Uterus (tissue), 3 donors: ENCODE measurements at regions not wholly inside any gene's neighbourhood (a gene's known extent, or its start where the extent isn't known, plus 50 kb on each side); places are given as distances from the start of the nearest gene placed in this dataset.

Source experiments
- DNase-seq, 2 donors: peaks; one replicate each; pipeline ENCODE4 v3.0.0-alpha.2; 2019 to 2020
- H3K27ac ChIP-seq, 2 donors: fragments of 200-600 bp; sonication (generic); 1 replicate in 1 of 2; 2 replicates in 1 of 2; pipeline ENCODE4 v1.5.1; 2016 to 2018
- H3K27me3 ChIP-seq, 2 donors: fragments of 200-600 bp; sonication (generic); one replicate each; pipeline ENCODE4 v1.5.1; 2018 to 2019; ENCODE audit warnings: control low read depth in 1 of 2
- H3K36me3 ChIP-seq, 2 donors: fragments of 200-600 bp; sonication (generic); one replicate each; pipeline ENCODE4 v1.5.1; 2019; ENCODE audit warnings: control low read depth in 1 of 2
- H3K4me1 ChIP-seq, 2 donors: fragments of 200-600 bp; sonication (generic); one replicate each; pipeline ENCODE4 v1.5.1; 2018 to 2019; ENCODE audit warnings: control low read depth in 1 of 2
- H3K4me3 ChIP-seq, 2 donors: fragments of 200-600 bp; sonication (generic); 1 replicate in 1 of 2; 2 replicates in 1 of 2; pipeline ENCODE4 v1.5.1; 2018 to 2019; ENCODE audit warnings: mild to moderate bottlenecking in 1 of 2
- H3K9me3 ChIP-seq, 2 donors: fragments of 200-600 bp; sonication (generic); one replicate each; pipeline ENCODE4 v1.5.1; 2019; ENCODE audit warnings: control low read depth in 1 of 2
- POLR2A ChIP-seq, 2 donors: fragments of 450-650 bp; IDR thresholded peaks; one replicate each; pipeline ENCODE4 v1.6.1; 2016; ENCODE audit warnings: antibody characterized with exemption in 2 of 2, mild to moderate bottlenecking in 1 of 2, moderate library complexity in 1 of 2
- intact Hi-C: fragments of 100-400 bp; cut with DNase I; formaldehyde crosslinking; loops from one replicate; pipeline ENCODE4 v1.15.1; 2023; ENCODE audit warnings: low total_unique reads
- TF ChIP-seq, protein P1 (sequence below), 4 experiments: fragments of 200-600 bp in 2 of 4; fragments of 450-650 bp in 2 of 4; sonication (generic) in 2 of 4; IDR thresholded peaks; one replicate each; pipeline ENCODE4 v1.5.1; 2016 to 2019; ENCODE audit warnings: antibody characterized with exemption in 4 of 4, mild to moderate bottlenecking in 2 of 4, moderate library complexity in 1 of 4
- donor health status: DM: yes; HTN: yes; CAD: no.

GRCh38 chr5:4044881-4045280, 449.2 kb downstream of the IRX1 start:
- Histone ChIP-seq H3K36me3 (no peaks in the 10 kb centered on the region), H3K4me3 (no peak overlapping the region), H3K27ac (no peak overlapping the region), H3K9me3 (no peaks in the 10 kb centered on the region), H3K4me1 (no peaks in the 10 kb centered on the region), H3K27me3 (no peaks in the 10 kb centered on the region)
- TF ChIP-seq, protein P1, sequence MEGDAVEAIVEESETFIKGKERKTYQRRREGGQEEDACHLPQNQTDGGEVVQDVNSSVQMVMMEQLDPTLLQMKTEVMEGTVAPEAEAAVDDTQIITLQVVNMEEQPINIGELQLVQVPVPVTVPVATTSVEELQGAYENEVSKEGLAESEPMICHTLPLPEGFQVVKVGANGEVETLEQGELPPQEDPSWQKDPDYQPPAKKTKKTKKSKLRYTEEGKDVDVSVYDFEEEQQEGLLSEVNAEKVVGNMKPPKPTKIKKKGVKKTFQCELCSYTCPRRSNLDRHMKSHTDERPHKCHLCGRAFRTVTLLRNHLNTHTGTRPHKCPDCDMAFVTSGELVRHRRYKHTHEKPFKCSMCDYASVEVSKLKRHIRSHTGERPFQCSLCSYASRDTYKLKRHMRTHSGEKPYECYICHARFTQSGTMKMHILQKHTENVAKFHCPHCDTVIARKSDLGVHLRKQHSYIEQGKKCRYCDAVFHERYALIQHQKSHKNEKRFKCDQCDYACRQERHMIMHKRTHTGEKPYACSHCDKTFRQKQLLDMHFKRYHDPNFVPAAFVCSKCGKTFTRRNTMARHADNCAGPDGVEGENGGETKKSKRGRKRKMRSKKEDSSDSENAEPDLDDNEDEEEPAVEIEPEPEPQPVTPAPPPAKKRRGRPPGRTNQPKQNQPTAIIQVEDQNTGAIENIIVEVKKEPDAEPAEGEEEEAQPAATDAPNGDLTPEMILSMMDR (IDR thresholded peaks at IDR 0.05) = no peak
- no peak for TF ChIP-seq POLR2A (IDR thresholded peaks at IDR 0.05)
- intact Hi-C loops = no loop called here
- no peak for DNase-seq

DNA sequence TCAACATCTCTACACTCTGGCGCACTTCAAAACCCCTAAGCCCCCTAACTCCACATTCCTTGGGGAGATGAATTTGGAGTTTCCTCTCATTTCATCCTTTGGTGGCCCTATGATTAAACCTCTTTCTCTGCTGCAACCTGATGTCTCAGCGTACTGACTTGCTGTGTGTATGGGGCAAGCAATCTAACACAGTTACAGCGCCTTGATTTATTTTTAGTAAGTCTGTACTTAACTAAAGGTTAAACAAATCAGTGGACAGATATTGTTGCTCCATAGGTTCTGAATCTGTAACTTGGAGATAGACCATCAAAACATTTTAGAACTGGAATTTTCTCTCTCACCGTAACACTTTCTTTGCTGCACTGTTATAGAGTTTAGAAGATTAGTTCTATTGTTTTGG, 452.8 kb downstream of the IRX1 start:
- Histone ChIP-seq H3K27me3 (no peaks in the 10 kb centered on the region), H3K4me3 (no peak overlapping the region), H3K9me3 (no peaks in the 10 kb centered on the region), H3K4me1 (no peaks in the 10 kb centered on the region), H3K27ac (no peak overlapping the region), H3K36me3 (no peaks in the 10 kb centered on the region)
- intact Hi-C loops = no loop called here
- no peak for TF ChIP-seq POLR2A (IDR thresholded peaks at IDR 0.05)
- TF ChIP-seq, protein P1 (IDR thresholded peaks at IDR 0.05) = no peak
- no peak for DNase-seq

GRCh38 chr5:4050203-4050602, 454.6 kb downstream of the IRX1 start:
- no peaks in the 10 kb centered on the region for H3K27me3 ChIP-seq
- H3K27ac ChIP-seq = no peak overlapping the region
- intact Hi-C loops = no loop called here
- H3K36me3 ChIP-seq = no peaks in the 10 kb centered on the region
- no peak for DNase-seq
- TF ChIP-seq POLR2A (IDR thresholded peaks at IDR 0.05) = no peak
- TF ChIP-seq, protein P1 (IDR thresholded peaks at IDR 0.05) = no peak
- H3K4me3 ChIP-seq = no peak overlapping the region
- H3K9me3 ChIP-seq = no peaks in the 10 kb centered on the region
- H3K4me1 ChIP-seq = no peaks in the 10 kb centered on the region

GRCh38 chr5:4053136-4053535, 457.5 kb downstream of the IRX1 start:
- Histone ChIP-seq H3K27me3 (no peaks in the 10 kb centered on the region), H3K4me3 (no peak overlapping the region), H3K9me3 (no peaks in the 10 kb centered on the region), H3K36me3 (no peaks in the 10 kb centered on the region), H3K27ac (no peak overlapping the region), H3K4me1 (no peaks in the 10 kb centered on the region)
- intact Hi-C loops = no loop called here
- no peak for DNase-seq
- TF ChIP-seq, protein P1 (IDR thresholded peaks at IDR 0.05) = no peak
- no peak for TF ChIP-seq POLR2A (IDR thresholded peaks at IDR 0.05)

DNA sequence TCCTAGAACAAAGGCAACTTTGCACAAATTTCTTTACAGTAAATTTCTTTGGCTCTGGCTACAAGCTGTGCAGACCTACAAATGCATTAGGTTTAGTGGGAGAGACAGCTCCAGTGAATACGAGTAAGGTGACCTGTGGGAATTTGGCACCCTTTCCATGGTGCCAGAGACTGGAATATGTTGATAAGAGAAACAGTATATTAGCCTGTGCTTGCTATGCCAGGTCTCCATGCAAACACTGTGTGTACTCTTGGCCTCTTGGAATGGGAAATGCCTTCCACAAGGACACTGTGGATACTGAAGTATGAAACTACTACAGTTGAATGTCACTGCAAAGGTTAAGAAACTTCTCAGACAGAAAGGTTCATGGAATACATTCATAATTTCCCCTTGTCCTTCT, 458.5 kb downstream of the IRX1 start:
- Histone ChIP-seq H3K27ac (no peak overlapping the region), H3K36me3 (no peaks in the 10 kb centered on the region), H3K27me3 (no peaks in the 10 kb centered on the region), H3K9me3 (no peaks in the 10 kb centered on the region), H3K4me1 (no peaks in the 10 kb centered on the region), H3K4me3 (no peak overlapping the region)
- TF ChIP-seq POLR2A (IDR thresholded peaks at IDR 0.05) = no peak
- TF ChIP-seq, protein P1 (IDR thresholded peaks at IDR 0.05) = no peak
- DNase-seq = no peak
- intact Hi-C loops = no loop called here
